G401 (cell line): ENCODE measurements at regions not wholly inside any gene's neighbourhood (a gene's known extent, or its start where the extent isn't known, plus 50 kb on each side); places are given as distances from the start of the nearest gene placed in this dataset.

Source experiments
- DNase-seq: peaks from one replicate; pipeline ENCODE4 v3.0.0-alpha.2; 2015; ENCODE audit warnings: low spot score
- in situ Hi-C: cut with HindIII; loops from 2 replicates; pipeline ENCODE4 v1.10.0; 2016; ENCODE audit warnings: low sequenced_read_pairs, mixed read lengths

- in situ Hi-C loops = no loop called here
- no peak for DNase-seq
These were observed 834.2 kb upstream of the CXADR start for GRCh38 chr21:16678429-16679160.

DNA sequence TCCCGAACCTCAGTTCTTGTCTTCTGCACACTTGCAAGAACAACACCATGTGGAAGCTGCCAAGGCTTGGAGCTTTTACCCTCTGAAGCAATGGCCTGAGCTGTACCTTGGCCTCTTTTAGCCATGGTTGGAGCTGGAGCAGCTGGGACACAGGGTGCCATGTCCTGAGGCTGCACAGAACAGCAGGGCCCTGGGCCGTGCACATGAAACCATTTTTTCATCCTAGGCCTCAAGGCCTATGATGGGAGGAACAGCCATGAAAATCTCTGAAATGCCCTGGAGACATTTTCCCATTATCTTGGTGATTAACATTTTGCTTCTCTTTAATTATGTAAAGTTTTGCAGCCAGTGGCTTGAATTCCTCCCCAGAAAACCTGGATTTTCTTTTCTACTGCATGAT is 817.8 kb upstream of the CXADR start:
- in situ Hi-C loops = no loop called here
- DNase-seq = no peak

GRCh38 chr21:16707274-16707673 is 805.6 kb upstream of the CXADR start:
- in situ Hi-C loops = no loop called here
- DNase-seq = no peak

DNA sequence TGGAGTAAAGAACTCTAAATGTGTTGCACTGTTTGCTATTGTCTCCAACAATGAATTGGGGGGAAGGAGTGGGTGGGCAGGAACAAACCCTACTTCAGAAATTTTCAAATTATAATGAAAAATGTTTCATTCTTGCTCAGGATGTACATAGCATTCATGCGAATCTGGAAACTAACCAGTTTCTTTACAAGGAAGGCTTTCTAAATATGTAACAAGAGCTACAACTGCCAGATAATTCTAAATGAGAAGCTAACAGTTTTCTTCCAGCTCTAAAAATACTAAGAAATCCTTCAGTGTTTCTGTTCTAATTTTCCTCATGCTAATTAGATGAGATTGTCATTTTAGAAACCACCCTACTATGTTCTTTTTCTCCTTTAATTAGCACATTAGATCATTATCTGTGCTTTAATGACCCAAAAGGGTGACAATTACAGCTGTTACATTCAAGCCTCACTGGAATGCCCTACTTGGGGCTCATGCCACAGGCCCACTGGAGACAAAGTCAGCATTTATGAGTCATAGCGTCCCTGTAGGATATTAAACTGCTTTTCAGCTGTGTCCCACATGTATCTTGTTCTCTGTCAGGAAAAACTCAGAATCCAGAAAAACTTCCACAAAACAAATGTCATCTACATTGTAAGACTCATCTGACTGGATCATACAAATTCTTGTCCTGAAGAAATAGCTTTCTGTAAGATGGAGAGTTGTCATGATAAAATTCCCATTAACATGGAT is 804.6 kb upstream of the CXADR start:
- in situ Hi-C loops = no loop called here

DNA sequence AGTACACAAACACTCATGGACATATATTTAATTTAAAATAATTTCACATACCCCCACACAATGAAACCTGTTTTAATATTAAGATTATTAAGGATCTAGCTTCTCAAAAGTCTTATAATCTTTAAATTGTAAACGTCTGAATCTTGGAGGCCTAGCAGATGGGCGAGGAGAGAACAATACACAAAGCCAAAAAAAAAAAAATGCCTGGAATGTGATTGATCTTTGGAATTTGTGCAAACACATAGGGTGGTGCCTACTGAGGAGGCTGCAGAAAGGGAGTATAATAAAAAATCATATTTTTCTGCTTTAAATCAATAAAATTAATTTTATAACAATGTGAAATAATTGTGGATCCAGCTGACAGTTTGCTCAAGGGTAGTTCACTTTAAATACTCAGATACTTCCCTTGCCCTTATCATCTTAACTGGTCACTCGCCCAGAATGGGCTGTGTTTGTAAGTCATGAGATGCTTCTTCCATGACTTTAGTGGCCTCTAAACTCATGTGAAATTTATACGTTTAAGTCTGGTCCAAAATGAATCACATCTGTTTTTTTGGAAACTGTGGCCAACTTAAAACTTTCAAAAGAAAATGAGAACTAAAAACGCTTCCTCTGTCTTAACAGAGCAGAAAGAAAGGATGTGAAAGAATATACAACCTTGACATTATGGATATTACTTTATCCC is 802.8 kb upstream of the CXADR start:
- in situ Hi-C loops = no loop called here
- no peak for DNase-seq

More for the DNA sequence above, 804.6 kb upstream of the CXADR start:
- DNase-seq = no peak

GRCh38 chr21:16711757-16712156 is 801.1 kb upstream of the CXADR start:
- DNase-seq = no peak
- in situ Hi-C loops = no loop called here

DNA sequence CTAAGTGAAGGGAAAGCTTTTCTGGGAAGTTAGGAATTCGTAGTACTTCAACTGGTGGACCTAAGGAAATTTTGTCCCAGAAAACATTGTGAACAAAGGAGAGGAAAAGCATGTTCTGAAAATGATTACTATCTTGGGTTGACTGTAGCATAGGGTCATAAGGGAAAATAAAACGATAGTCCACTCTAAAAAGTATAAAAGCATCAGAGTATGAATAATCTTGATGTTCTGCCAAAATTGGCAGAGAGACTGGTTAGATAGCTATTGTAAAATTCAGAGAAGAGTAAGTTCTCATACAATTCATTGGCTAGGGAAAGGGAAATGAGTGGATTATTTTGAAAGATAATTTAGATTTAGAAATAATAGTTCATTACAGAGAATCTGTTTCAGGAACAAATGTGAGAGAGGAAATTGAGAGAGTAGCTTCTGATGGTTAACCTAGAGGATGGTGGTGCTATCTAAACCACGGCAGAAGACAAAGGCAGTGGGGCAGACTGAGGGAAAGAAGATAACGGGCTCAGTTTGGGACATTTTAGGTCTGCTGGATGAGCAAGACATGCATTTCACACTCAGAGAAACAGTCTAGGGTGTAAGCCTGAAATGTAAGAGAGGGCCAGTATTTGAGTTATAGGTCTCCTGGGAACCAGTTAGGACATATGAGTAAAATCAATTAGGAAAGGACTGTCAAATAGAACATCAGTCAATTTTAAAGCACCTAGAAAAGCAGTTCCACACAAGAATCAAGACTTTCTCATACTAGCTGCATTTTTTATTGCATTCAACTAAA is 799.3 kb upstream of the CXADR start:
- no peak for DNase-seq
- in situ Hi-C loops = no loop called here

DNA sequence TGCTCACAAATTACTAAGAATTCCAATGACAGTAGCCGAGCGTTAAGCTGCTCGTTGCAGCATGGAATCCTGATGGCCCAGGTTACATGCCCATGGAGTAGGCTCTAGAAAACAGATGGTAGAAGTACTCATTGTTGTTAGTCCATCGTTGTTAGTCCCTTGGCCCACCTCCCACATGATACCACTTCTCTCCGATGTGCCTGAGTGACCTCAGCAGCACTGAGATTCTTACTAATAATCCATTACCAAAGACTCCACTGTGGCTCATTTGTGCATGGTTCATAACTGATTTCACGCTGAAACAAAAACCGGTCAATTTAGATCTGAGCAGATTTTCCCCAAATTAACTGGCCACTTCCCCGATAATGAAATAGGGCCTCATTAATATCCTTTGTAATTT is 772.3 kb upstream of the CXADR start:
- no peak for DNase-seq
- in situ Hi-C loops = no loop called here

DNA sequence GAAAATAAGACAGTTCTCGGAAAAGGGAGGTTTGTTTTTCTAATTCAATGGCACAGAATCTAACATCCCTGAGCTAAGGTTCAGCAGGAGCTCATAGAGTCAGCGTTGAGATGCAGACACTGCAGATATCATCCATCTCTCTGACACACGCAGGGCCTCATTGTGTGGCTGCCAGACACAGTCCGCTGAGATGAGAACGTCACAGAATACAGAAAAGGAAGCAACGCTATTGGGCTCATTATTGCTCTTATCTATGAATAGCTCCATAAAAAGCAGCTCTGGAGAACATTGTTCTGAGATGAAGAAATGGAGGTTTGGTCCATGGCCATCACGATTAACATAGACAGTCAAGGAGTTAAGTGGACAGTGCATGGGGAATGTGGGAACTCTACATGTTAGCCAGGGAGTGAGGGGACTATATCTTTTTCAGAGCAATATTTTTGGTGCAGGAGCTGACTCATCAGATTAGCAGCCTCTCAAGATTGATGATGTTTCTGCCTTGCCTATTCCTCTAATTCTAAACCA is 771.6 kb upstream of the CXADR start:
- in situ Hi-C loops = no loop called here
- peak; percentile 31 for DNase-seq

GRCh38 chr21:16742131-16742641 is 770.7 kb upstream of the CXADR start:
- peak; percentile 89 for DNase-seq
- in situ Hi-C loops = no loop called here

GRCh38 chr21:16742741-16743140 is 770.1 kb upstream of the CXADR start:
- in situ Hi-C loops = no loop called here
- no peak for DNase-seq

DNA sequence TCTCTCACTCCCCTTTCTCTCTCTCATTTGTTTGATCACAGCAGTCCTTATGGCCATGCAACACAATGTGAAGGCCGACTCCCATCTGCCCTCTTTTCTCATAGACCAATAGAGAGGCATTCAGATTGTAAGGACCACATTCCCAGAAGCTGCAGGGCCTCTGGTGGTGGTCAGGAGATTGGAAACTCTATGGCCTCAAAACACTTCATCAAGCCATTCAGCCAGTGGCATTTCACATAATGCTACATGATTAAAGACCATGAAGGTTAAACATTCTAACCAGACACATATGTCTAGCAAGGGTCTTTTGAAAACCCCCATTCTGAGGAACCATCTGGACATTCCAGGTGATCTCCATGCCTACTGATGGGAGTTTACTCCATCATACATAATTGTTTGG is 769.5 kb upstream of the CXADR start:
- no peak for DNase-seq
- in situ Hi-C loops = no loop called here

- no peak for DNase-seq
- in situ Hi-C loops = no loop called here
These were observed 761.9 kb upstream of the CXADR start for GRCh38 chr21:16750926-16751325.

- in situ Hi-C loops = no loop called here
- no peak for DNase-seq
These were observed 761.0 kb upstream of the CXADR start for GRCh38 chr21:16751695-16752474.

DNA sequence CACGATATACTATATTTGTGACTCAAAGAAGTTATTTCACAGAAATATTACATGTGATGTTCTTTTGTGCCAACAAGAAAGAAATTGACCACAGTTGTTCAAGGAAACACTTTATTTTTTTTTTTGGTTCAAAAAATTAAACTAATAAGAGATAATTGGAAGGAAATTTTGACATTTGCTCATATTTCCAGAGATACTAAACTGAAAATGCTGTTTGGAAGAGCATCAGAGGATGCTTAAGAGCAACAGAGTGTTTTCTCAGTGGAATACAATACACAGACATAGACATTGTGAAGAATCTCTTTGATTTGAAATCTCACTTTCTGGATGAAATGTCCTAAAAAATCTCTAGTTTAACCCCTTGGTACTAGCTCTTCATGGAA is 760.4 kb upstream of the CXADR start:
- in situ Hi-C loops = no loop called here
- no peak for DNase-seq

DNA sequence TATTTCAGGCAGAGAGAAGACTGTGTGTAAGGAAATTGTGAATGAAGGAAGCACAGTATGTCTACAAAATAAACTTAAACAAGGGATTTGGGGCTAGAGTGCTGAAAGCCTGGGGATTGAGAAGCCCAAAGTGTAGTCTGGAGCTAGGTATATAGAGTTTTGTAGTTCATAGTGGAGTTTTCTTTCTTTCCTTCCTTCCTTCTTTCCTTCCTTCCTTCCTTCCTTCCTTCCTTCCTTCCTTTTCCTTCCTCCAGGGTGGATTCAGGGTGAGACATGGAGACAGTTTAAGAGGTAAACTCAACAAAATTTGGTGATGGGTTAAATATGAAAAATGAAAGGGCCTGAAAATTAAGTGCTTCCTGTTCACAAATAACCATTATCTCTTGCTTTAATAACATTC is 757.8 kb upstream of the CXADR start:
- DNase-seq = no peak
- in situ Hi-C loops = no loop called here

- no peak for DNase-seq
- in situ Hi-C loops = no loop called here
These were observed 745.6 kb upstream of the CXADR start for GRCh38 chr21:16767201-16767600.

- DNase-seq = no peak
- in situ Hi-C loops = no loop called here
These were observed 744.7 kb upstream of the CXADR start for GRCh38 chr21:16768096-16768495.

- in situ Hi-C loops = no loop called here
- DNase-seq = no peak
These were observed 742.6 kb upstream of the CXADR start for GRCh38 chr21:16770266-16770665.
